Thyroid gland (tissue), 4 donors: ENCODE measurements at regions not wholly inside any gene's neighbourhood (a gene's known extent, or its start where the extent isn't known, plus 50 kb on each side); places are given as distances from the start of the nearest gene placed in this dataset.

Source experiments
- DNase-seq, 2 donors: peaks; one replicate each; pipeline ENCODE4 v3.0.0-alpha.2; 2019
- H3K27ac ChIP-seq, 3 donors: fragments of 200-600 bp; sonication (generic); 1 replicate in 2 of 3; 2 replicates in 1 of 3; pipeline ENCODE4 v1.5.1; 2016 to 2019; ENCODE audit warnings: mild to moderate bottlenecking in 1 of 3, moderate library complexity in 1 of 3
- H3K27me3 ChIP-seq: fragments of 200-600 bp; sonication (generic); one replicate; pipeline ENCODE4 v1.5.1; 2019
- H3K36me3 ChIP-seq, 2 donors: fragments of 200-600 bp; sonication (generic); one replicate each; pipeline ENCODE4 v1.5.1; 2016 to 2019
- H3K4me1 ChIP-seq, 2 donors: fragments of 200-600 bp; sonication (generic); one replicate each; pipeline ENCODE4 v1.5.1; 2017 to 2019
- H3K4me3 ChIP-seq, 3 donors: fragments of 200-600 bp; sonication (generic); replicated peaks in 1 of 3; 1 replicate in 2 of 3; 2 replicates in 1 of 3; pipeline ENCODE4 v1.5.1; 2016; ENCODE audit warnings: mild to moderate bottlenecking in 1 of 3
- H3K9me3 ChIP-seq: fragments of 200-600 bp; sonication (generic); one replicate; pipeline ENCODE4 v1.5.1; 2017
- POLR2A ChIP-seq, 2 donors: fragments of 450-650 bp; IDR thresholded peaks; one replicate each; pipeline ENCODE4 v1.6.1; 2017; ENCODE audit warnings: antibody characterized with exemption in 2 of 2, mild to moderate bottlenecking in 2 of 2, moderate library complexity in 1 of 2
- WGBS, 2 donors: methylation state at CpG; one replicate each; pipeline ENCODE4 v1.1.5; 2017; 5-methylcytosine and 5-hydroxymethylcytosine counted together
- intact Hi-C: fragments of 100-400 bp; cut with DNase I; formaldehyde crosslinking; loops from one replicate; pipeline ENCODE4 v1.15.1; 2023
- TF ChIP-seq, protein P1 (sequence below), 6 experiments: fragments of 200-600 bp in 3 of 6; fragments of 450-650 bp in 3 of 6; sonication (generic) in 3 of 6; IDR thresholded peaks; one replicate each; pipeline ENCODE4 v1.5.1; 2016 to 2019; ENCODE audit warnings: antibody characterized with exemption in 6 of 6, mild to moderate bottlenecking in 2 of 6, inconsistent platforms in 1 of 6, moderate library complexity in 1 of 6

DNA sequence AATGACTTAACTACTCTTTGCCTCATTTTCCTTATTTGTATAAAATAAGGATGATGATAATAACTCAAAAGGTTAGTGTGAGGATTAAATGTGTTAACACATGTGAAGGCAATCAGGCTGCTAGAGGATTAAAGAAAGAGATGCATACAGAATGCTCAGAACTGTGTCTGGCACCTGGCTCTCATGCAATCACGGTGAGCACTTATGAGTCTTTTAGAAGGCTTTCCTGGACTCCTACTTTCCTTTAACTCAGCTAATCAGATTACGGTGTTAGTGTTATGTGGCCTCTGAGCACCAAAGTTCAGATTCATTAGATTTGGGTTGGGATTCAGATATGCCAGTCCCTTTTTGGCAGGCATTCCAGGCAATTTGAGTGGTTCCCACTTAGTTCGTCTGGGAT is 311.6 kb upstream of the USP24 start:
- Histone ChIP-seq H3K4me3 (no peak overlapping the region), H3K27me3 (no peaks in the 10 kb centered on the region), H3K4me1 (peaks cover 18 to 20% of the 10 kb centered on the region in 2 donors), H3K27ac (no peak overlapping the region), H3K36me3 (no peaks in the 10 kb centered on the region), H3K9me3 (no peaks in the 10 kb centered on the region)
- TF ChIP-seq, protein P1, sequence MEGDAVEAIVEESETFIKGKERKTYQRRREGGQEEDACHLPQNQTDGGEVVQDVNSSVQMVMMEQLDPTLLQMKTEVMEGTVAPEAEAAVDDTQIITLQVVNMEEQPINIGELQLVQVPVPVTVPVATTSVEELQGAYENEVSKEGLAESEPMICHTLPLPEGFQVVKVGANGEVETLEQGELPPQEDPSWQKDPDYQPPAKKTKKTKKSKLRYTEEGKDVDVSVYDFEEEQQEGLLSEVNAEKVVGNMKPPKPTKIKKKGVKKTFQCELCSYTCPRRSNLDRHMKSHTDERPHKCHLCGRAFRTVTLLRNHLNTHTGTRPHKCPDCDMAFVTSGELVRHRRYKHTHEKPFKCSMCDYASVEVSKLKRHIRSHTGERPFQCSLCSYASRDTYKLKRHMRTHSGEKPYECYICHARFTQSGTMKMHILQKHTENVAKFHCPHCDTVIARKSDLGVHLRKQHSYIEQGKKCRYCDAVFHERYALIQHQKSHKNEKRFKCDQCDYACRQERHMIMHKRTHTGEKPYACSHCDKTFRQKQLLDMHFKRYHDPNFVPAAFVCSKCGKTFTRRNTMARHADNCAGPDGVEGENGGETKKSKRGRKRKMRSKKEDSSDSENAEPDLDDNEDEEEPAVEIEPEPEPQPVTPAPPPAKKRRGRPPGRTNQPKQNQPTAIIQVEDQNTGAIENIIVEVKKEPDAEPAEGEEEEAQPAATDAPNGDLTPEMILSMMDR (IDR thresholded peaks at IDR 0.05): no peak
- no peak for TF ChIP-seq POLR2A (IDR thresholded peaks at IDR 0.05)
- intact Hi-C loops: no loop called here
- no peak for DNase-seq
- WGBS, 2 donors: 54 to 72% methylated on average over 3 of the region's 3 CpGs

DNA sequence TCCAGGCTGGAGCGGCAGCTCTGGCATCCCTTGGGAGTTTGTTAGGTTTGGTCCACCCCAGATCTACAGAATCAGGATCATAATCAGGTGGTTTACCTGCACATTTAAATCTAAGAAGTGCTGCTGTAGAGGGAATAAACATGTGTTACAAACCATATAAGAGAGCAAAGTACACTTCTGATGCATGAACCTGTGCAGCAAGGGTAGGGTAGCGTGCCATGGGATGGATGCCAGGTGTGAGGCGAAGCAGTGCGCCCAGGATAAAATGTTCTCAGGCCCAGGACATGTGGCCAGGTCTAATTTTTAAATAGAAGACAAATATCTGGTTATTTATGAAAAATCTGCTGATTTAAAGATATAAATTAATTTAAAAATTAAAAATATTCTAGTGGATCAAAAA is 308.8 kb upstream of the USP24 start:
- no peak for TF ChIP-seq POLR2A (IDR thresholded peaks at IDR 0.05)
- DNase-seq: peak; percentile 81 to 82
- Histone ChIP-seq H3K36me3 (no peaks in the 10 kb centered on the region), H3K9me3 (no peaks in the 10 kb centered on the region), H3K27ac (peak overlapping the region in 1 of 3 donors; percentile 19), H3K4me1 (peaks cover 37 to 40% of the 10 kb centered on the region in 2 donors), H3K27me3 (no peaks in the 10 kb centered on the region), H3K4me3 (no peak overlapping the region)
- intact Hi-C loops: no loop called here
- 58 to 66% methylated on average over 4 of the region's 4 CpGs for WGBS, 2 donors

DNA sequence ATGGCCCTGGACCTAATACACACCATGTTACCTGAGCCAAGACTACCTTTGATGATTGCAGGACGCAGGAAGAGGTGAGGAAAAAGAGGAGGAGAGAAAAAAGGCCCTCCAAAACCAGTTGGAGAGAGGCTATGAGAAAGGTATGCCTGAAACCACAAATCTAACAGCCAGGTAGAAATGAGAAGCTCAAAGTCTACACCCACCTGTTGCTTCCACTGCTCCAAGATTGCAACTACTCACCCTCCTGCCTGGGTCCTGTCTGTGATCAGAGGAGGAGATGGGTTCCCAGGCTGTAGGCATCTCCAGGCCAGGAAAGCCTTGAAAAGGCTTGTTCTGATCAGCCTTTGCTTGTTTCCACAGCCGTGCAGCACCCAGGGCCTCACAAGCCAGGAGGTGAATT is 307.8 kb upstream of the USP24 start:
- no peak for DNase-seq
- peak overlapping the region; percentile 38 to 77 (median 63) for H3K27ac ChIP-seq
- peaks cover 37 to 40% of the 10 kb centered on the region in 2 donors for H3K4me1 ChIP-seq
- intact Hi-C loops: no loop called here
- no peaks in the 10 kb centered on the region for H3K27me3 ChIP-seq
- TF ChIP-seq POLR2A (IDR thresholded peaks at IDR 0.05): no peak
- TF ChIP-seq, protein P1 (IDR thresholded peaks at IDR 0.05): no peak
- no peaks in the 10 kb centered on the region for H3K9me3 ChIP-seq
- H3K4me3 ChIP-seq: no peak overlapping the region
- H3K36me3 ChIP-seq: no peaks in the 10 kb centered on the region
- WGBS, 2 donors: 47 to 74% methylated on average over 2 of the region's 2 CpGs

DNA sequence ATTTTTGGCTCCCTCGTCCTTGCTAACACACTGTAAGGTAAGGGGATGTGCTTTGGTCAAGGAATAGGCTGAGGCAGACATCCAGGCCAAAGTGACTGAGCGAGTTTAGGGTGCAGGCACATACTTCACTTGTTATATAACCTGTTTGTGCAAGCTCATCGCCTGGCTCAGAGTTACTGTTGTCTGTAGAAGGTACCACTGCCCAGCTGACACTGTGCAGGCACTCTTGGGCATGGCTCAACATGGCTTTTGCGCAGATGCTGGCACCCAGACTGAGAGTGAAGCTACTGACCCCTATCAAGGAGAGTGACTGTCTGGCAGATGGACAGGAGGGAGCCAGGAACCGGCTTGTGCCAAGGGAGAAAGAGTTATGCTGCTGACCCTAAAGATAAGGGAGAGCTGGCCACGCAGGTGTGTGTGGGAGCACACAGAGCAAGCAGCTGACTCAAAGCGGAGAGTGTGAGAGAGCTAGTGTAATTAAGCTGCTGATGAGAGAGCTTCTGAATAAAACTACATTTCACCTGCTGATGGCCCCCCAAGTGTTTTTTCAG is 307.3 kb upstream of the USP24 start:
- no peak overlapping the region for H3K4me3 ChIP-seq
- peak overlapping the region; percentile 19 to 77 (median 63) for H3K27ac ChIP-seq
- no peaks in the 10 kb centered on the region for H3K9me3 ChIP-seq
- no peak for TF ChIP-seq POLR2A (IDR thresholded peaks at IDR 0.05)
- TF ChIP-seq, protein P1 (IDR thresholded peaks at IDR 0.05): no peak
- peak; percentile 54 to 69 for DNase-seq
- H3K27me3 ChIP-seq: no peaks in the 10 kb centered on the region
- intact Hi-C loops: no loop called here
- 42 to 50% methylated on average over 7 of the region's 7 CpGs for WGBS, 2 donors
- no peaks in the 10 kb centered on the region for H3K36me3 ChIP-seq
- peaks cover 37 to 40% of the 10 kb centered on the region in 2 donors for H3K4me1 ChIP-seq

DNA sequence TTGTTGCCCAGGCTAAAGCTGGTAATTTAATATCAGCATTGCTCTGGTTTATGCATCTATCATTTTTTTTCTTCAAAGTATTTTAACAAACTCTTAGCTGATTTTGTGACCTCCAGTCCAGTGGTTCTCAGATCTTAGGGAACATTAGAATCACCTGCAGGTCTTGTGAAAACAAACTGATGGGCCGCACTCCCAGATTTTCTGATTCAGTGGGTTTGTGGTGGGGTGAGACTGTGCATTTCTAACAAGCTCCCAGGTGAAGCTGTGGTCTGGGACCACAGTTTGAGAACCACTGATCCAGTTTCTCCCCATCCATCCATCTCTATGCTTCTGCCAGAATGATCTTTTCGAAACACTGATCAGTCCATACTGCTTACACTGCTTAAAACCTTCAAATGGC is 305.7 kb upstream of the USP24 start:
- DNase-seq: peak; percentile 81 to 85
- Histone ChIP-seq H3K36me3 (no peaks in the 10 kb centered on the region), H3K4me3 (no peak overlapping the region), H3K27ac (peak overlapping the region; percentile 63 to 77 (median 68)), H3K27me3 (no peaks in the 10 kb centered on the region), H3K9me3 (no peaks in the 10 kb centered on the region), H3K4me1 (peaks cover 37 to 40% of the 10 kb centered on the region in 2 donors)
- intact Hi-C loops: no loop called here
- TF ChIP-seq, protein P1 (IDR thresholded peaks at IDR 0.05): no peak
- TF ChIP-seq POLR2A (IDR thresholded peaks at IDR 0.05): no peak
- WGBS, 2 donors: 48 to 57% methylated on average over 2 of the region's 2 CpGs
